ENCODE measurements at regions not wholly inside any gene's neighbourhood (a gene's known extent, or its start where the extent isn't known, plus 50 kb on each side); places are given as distances from the start of the nearest gene placed in this dataset.

- no peak for DNase-seq
These were observed 50.5 kb upstream of the RAP1B start for GRCh38 chr12:68559984-68560850.

GRCh38 chr12:68560851-68561422 lies 49.8 kb upstream of the RAP1B start:
- no peak for DNase-seq
